ENCODE measurements at regions not wholly inside any gene's neighbourhood (a gene's known extent, or its start where the extent isn't known, plus 50 kb on each side); places are given as distances from the start of the nearest gene placed in this dataset.

GRCh38 chr4:182126096-182126495, 117.1 kb upstream of the TENM3 start:
- DNase-seq (ENCODE audit: low read depth in 3 of 3) = no peak

- no peak for DNase-seq (ENCODE audit: low read depth in 3 of 3)
These were observed 116.6 kb upstream of the TENM3 start for GRCh38 chr4:182126603-182127002.

GRCh38 chr4:182133033-182133432, 110.2 kb upstream of the TENM3 start:
- no peak for DNase-seq (ENCODE audit: low read depth in 3 of 3)

GRCh38 chr4:182134261-182134660, 108.9 kb upstream of the TENM3 start:
- DNase-seq (ENCODE audit: low read depth in 3 of 3) = no peak

- no peak for DNase-seq (ENCODE audit: low read depth in 3 of 3)
These were observed 107.0 kb upstream of the TENM3 start for GRCh38 chr4:182136201-182136600.

- DNase-seq (ENCODE audit: low read depth in 3 of 3) = no peak
These were observed 105.9 kb upstream of the TENM3 start for GRCh38 chr4:182137343-182137742.

- DNase-seq (ENCODE audit: low read depth in 3 of 3) = no peak
These were observed 103.7 kb upstream of the TENM3 start for GRCh38 chr4:182139491-182139890.

- no peak for DNase-seq (ENCODE audit: low read depth in 3 of 3)
These were observed 102.7 kb upstream of the TENM3 start for GRCh38 chr4:182140547-182140946.

- no peak for DNase-seq (ENCODE audit: low read depth in 3 of 3)
These were observed 102.1 kb upstream of the TENM3 start for GRCh38 chr4:182141061-182141460.

- DNase-seq (ENCODE audit: low read depth in 3 of 3) = no peak
These were observed 100.8 kb upstream of the TENM3 start for GRCh38 chr4:182142176-182143085.

GRCh38 chr4:182143086-182143821, 99.9 kb upstream of the TENM3 start:
- no peak for DNase-seq (ENCODE audit: low read depth in 3 of 3)

- no peak for DNase-seq (ENCODE audit: low read depth in 3 of 3)
These were observed 99.2 kb upstream of the TENM3 start for GRCh38 chr4:182143822-182144625.

- no peak for DNase-seq (ENCODE audit: low read depth in 3 of 3)
These were observed 98.4 kb upstream of the TENM3 start for GRCh38 chr4:182144626-182145333.

GRCh38 chr4:182145334-182145905, 97.8 kb upstream of the TENM3 start:
- DNase-seq (ENCODE audit: low read depth in 3 of 3) = no peak

- no peak for DNase-seq (ENCODE audit: low read depth in 3 of 3)
These were observed 95.8 kb upstream of the TENM3 start for GRCh38 chr4:182147391-182147790.

GRCh38 chr4:182150645-182151044, 92.6 kb upstream of the TENM3 start:
- DNase-seq (ENCODE audit: low read depth in 3 of 3) = no peak

GRCh38 chr4:182155806-182156205, 87.4 kb upstream of the TENM3 start:
- DNase-seq (ENCODE audit: low read depth in 3 of 3) = no peak

- DNase-seq (ENCODE audit: low read depth in 3 of 3) = no peak
These were observed 80.0 kb upstream of the TENM3 start for GRCh38 chr4:182163180-182163579.

- DNase-seq (ENCODE audit: low read depth in 3 of 3) = no peak
These were observed 73.6 kb upstream of the TENM3 start for GRCh38 chr4:182169572-182169971.

- no peak for DNase-seq (ENCODE audit: low read depth in 3 of 3)
These were observed 73.2 kb upstream of the TENM3 start for GRCh38 chr4:182169987-182170386.

GRCh38 chr4:182170417-182170935, 72.7 kb upstream of the TENM3 start:
- no peak for DNase-seq (ENCODE audit: low read depth in 3 of 3)
